GM12801 (cell line): ENCODE measurements at regions not wholly inside any gene's neighbourhood (a gene's known extent, or its start where the extent isn't known, plus 50 kb on each side); places are given as distances from the start of the nearest gene placed in this dataset.

Source experiments
- CTCF ChIP-seq: IDR thresholded peaks from one replicate; pipeline ENCODE4 v1.5.1; 2011; ENCODE audit warnings: control low read depth; ENCODE audit not compliant: insufficient read length; ENCODE audit errors: extremely low read depth

DNA sequence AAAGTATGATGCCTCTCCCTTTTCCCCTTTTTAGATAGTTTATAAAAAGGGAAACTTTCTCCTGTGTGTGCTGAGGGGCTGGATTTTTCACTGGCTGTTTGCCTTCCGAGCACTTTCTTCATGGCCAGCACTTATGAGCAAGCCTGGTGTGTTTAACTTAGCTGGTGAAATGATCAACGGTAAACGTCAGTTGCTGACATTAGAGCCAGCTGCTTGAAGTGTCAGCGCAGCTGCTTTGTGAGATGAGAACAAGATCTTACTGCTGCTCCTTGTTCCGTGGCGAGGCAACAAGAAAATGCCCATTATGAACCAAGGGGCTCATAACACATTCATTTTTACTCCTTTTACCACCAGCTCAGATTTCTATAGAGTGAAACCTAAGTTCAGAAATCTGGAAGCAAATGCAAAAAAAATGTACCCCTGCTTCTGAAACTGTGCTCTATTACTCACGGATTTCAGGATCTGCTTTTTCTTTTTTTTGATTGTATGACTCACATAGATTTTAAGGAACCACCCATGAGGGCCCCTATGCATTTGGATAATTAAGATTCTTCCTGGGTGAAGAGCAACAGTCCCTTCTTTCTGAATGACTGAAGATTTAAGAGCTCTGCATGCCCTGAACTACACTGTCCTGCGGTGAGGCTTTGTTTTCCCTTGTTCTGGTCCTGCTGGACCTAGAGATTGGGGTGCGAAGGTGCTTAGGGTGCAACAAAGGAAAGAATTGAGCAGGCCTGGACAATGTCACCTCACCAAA lies 74.3 kb upstream of the CPM start:
- no peak for TF ChIP-seq CTCF

GRCh38 chr12:69007855-69008351 lies 74.9 kb upstream of the CPM start:
- TF ChIP-seq CTCF: no peak

DNA sequence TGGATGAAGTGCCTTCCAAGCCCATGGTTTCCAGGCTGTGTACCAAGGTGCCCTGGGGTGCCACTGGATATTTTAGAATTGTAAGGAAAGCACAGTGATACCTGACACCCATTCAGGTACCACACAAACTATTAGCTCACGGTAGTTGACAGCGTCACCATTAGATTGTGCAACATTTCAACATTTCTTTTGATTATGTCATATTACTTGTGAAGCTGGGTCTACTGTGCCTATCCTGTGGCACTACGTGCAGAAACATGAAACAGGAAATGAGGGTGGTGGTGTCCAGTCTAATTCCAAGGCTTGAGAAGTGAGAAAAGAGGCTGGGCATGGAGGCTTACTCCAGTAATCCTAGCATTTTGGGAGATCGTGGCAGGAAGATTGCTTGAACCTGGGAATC lies 75.5 kb upstream of the CPM start:
- no peak for TF ChIP-seq CTCF

- TF ChIP-seq CTCF: no peak
These were observed 81.1 kb upstream of the CPM start for GRCh38 chr12:69014047-69014446.

DNA sequence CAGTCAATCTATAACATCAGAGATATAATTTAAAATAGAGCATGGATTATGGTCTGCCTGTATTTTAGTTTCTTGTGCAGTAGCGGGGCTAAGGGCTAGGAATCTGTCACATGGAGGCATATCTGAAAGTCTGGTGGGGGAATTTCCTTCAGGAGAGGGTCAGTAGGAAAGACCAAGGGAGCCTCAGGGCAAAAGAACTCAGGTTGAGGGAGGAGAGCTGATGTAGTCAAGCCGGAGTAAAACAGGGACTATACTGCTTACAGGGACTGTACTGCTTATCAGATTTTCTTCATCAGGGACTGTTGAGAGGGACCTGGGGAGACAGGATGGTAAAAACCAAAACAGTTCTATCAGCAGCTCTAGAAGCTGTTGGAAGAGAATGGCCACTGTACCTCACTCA lies 82.0 kb upstream of the CPM start:
- TF ChIP-seq CTCF: no peak

DNA sequence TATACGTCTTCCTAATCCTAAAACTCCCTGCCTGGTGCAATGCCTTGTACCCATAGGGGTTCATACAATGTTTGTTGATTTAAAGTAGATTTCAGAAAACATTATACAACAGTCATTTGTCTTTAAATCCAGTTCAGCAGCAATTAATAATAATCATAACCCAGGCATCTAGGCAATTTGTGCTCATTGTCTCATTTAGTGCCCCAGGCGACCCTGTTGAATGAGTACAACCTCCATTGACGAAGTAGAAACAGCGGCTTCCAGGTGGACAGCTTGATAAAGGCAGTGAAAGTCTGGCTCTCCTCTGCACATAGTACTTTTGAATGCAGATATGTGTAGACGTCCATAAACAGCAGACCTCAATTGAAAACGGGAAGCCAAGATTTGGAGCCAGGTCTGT lies 82.9 kb upstream of the CPM start:
- TF ChIP-seq CTCF: no peak

DNA sequence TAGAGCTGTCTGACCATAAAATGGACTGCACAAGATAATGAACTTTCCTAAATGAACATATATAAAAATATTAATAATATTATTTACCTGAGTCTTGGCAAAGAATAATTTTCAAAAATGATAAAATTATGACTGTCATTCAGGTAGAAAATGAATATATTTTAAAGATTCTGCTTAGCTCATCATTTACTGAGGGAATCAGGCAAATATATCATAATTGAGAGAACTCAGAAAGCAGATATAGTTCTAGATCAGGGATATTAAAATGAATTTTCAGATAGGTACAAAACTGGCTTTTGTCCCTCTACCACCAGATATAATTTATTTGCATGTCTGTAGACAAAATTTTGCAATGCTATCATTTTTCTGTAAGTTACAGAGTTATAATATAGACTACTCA lies 86.1 kb upstream of the CPM start:
- no peak for TF ChIP-seq CTCF
